PC-9 (cell line): ENCODE measurements at regions not wholly inside any gene's neighbourhood (a gene's known extent, or its start where the extent isn't known, plus 50 kb on each side); places are given as distances from the start of the nearest gene placed in this dataset.

ENCODE experiments used
- EZH2 ChIP-seq: fragments of 200-600 bp; sonication (generic); IDR thresholded peaks from 2 replicates; pipeline ENCODE4 v1.8.0; 2017; ENCODE audit warnings: antibody characterized with exemption, low read depth
- TF ChIP-seq, protein P1 (sequence below): fragments of 200-600 bp; sonication (generic); conservative IDR thresholded peaks from 2 replicates; pipeline ENCODE4 v1.6.1; 2017; ENCODE audit warnings: mixed run types, antibody characterized with exemption, mild to moderate bottlenecking, moderate library complexity

DNA sequence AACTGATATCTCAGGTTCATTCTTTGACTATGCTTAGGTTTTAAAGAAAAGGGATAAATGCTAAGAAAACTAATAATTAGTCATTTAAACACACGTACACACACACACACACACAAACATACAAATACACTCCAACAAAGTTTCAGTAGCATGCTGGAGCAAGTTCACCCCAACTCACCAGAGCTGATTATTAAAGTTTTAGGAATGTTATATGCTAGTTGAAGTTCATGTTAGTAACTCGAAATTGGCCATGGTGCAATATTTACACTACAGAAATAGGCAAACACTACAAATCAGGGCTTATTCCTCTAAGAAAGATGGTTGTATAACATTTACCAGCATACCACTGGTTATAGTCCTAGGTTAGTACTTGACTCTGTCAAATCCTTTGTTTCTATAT is 384.0 kb upstream of the DIPK2B start:
- TF ChIP-seq, protein P1, sequence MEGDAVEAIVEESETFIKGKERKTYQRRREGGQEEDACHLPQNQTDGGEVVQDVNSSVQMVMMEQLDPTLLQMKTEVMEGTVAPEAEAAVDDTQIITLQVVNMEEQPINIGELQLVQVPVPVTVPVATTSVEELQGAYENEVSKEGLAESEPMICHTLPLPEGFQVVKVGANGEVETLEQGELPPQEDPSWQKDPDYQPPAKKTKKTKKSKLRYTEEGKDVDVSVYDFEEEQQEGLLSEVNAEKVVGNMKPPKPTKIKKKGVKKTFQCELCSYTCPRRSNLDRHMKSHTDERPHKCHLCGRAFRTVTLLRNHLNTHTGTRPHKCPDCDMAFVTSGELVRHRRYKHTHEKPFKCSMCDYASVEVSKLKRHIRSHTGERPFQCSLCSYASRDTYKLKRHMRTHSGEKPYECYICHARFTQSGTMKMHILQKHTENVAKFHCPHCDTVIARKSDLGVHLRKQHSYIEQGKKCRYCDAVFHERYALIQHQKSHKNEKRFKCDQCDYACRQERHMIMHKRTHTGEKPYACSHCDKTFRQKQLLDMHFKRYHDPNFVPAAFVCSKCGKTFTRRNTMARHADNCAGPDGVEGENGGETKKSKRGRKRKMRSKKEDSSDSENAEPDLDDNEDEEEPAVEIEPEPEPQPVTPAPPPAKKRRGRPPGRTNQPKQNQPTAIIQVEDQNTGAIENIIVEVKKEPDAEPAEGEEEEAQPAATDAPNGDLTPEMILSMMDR = no peak
- TF ChIP-seq EZH2 = no peak
